HG02870 (cell line): ENCODE measurements at regions not wholly inside any gene's neighbourhood (a gene's known extent, or its start where the extent isn't known, plus 50 kb on each side); places are given as distances from the start of the nearest gene placed in this dataset.
A peak's percentile ranks its signal among the peaks of the same experiment; 100 is the strongest.

ENCODE experiments used
- ATAC-seq: cut with Tn5 transposase; IDR thresholded peaks from one replicate; pipeline ENCODE4 v1.9.1; 2021; ENCODE audit warnings: mild to moderate bottlenecking, moderate library complexity; ENCODE audit not compliant: unreplicated experiment

GRCh38 chr7:31398815-31399214 is 58.3 kb upstream of the NEUROD6 start:
- ATAC-seq: peak; percentile 53

- ATAC-seq: no peak
Measured at GRCh38 chr7:31407178-31407676, 66.7 kb upstream of the NEUROD6 start.

- ATAC-seq: no peak
Measured at GRCh38 chr7:31408140-31408729, 67.7 kb upstream of the NEUROD6 start.

GRCh38 chr7:31410265-31410664 is 69.7 kb upstream of the NEUROD6 start:
- ATAC-seq: no peak

- ATAC-seq: no peak
Measured at GRCh38 chr7:31411416-31411815, 70.9 kb upstream of the NEUROD6 start.

- ATAC-seq: no peak
Measured at GRCh38 chr7:31413766-31414165, 73.2 kb upstream of the NEUROD6 start.

GRCh38 chr7:31416381-31416870 is 75.9 kb upstream of the NEUROD6 start:
- ATAC-seq: no peak

GRCh38 chr7:31418928-31419327 is 78.4 kb upstream of the NEUROD6 start:
- ATAC-seq: no peak

- no peak for ATAC-seq
Measured at GRCh38 chr7:31419505-31420055, 79.1 kb upstream of the NEUROD6 start.

- no peak for ATAC-seq
Measured at GRCh38 chr7:31420948-31421347, 80.4 kb upstream of the NEUROD6 start.

- ATAC-seq: no peak
Measured at GRCh38 chr7:31421607-31422006, 81.1 kb upstream of the NEUROD6 start.

- no peak for ATAC-seq
Measured at GRCh38 chr7:31423994-31424393, 83.5 kb upstream of the NEUROD6 start.

GRCh38 chr7:31432176-31432575 is 81.7 kb upstream of the ITPRID1 start:
- ATAC-seq: no peak

- no peak for ATAC-seq
Measured at GRCh38 chr7:31432836-31433340, 81.0 kb upstream of the ITPRID1 start.

GRCh38 chr7:31437250-31437865 is 76.5 kb upstream of the ITPRID1 start:
- ATAC-seq: no peak

GRCh38 chr7:31439165-31439564 is 74.7 kb upstream of the ITPRID1 start:
- ATAC-seq: no peak

GRCh38 chr7:31440511-31440910 is 73.4 kb upstream of the ITPRID1 start:
- no peak for ATAC-seq

GRCh38 chr7:31442626-31443025 is 71.3 kb upstream of the ITPRID1 start:
- ATAC-seq: no peak

GRCh38 chr7:31443457-31443856 is 70.4 kb upstream of the ITPRID1 start:
- ATAC-seq: peak; percentile 61

GRCh38 chr7:31444196-31444595 is 69.7 kb upstream of the ITPRID1 start:
- ATAC-seq: no peak

GRCh38 chr7:31445686-31446355 is 68.1 kb upstream of the ITPRID1 start:
- ATAC-seq: no peak

GRCh38 chr7:31448649-31449048 is 65.2 kb upstream of the ITPRID1 start:
- no peak for ATAC-seq
